Activated CD4-positive, alpha-beta T cell treated with anti-CD3 and anti-CD28 coated beads, Interleukin-2, Interleukin-6, amounts not matched to agents 100 ng/mL and 50 ng/mL, durations not matched to agents 16 hours and 8 hours (primary cell): ENCODE measurements at regions not wholly inside any gene's neighbourhood (a gene's known extent, or its start where the extent isn't known, plus 50 kb on each side); places are given as distances from the start of the nearest gene placed in this dataset.
"Not testable (repeated sequence)": the region's sequence is repeated elsewhere in the genome, so short reads cannot be mapped to it uniquely, and the experiment has no call there.

Source experiments
- DNase-seq: peaks from one replicate; pipeline ENCODE4 v3.0.0-alpha.2; 2020

- DNase-seq, result no peak
These were observed 73.9 kb downstream of the RMI1 start for GRCh38 chr9:84054341-84055010.

GRCh38 chr9:84057662-84058061, 77.1 kb downstream of the RMI1 start:
- DNase-seq, result no peak

GRCh38 chr9:84059936-84060335, 79.3 kb downstream of the RMI1 start:
- no peak for DNase-seq

GRCh38 chr9:84061613-84062193, 81.1 kb downstream of the RMI1 start:
- no peak for DNase-seq

- DNase-seq, result no peak
These were observed 81.9 kb downstream of the RMI1 start for GRCh38 chr9:84062538-84062937.

GRCh38 chr9:84067821-84068220, 87.2 kb downstream of the RMI1 start:
- no peak for DNase-seq

GRCh38 chr9:84068872-84069271, 88.3 kb downstream of the RMI1 start:
- no peak for DNase-seq

GRCh38 chr9:84070590-84070989, 90.0 kb downstream of the RMI1 start:
- no peak for DNase-seq

GRCh38 chr9:84072621-84073180, 92.1 kb downstream of the RMI1 start:
- DNase-seq, result no peak

GRCh38 chr9:84075004-84075403, 94.4 kb downstream of the RMI1 start:
- no peak for DNase-seq

- DNase-seq, result no peak
These were observed 95.8 kb downstream of the RMI1 start for GRCh38 chr9:84076384-84076783.

- DNase-seq, result not testable (repeated sequence)
These were observed 97.2 kb downstream of the RMI1 start for GRCh38 chr9:84077816-84078215.

GRCh38 chr9:84079994-84080393, 99.4 kb downstream of the RMI1 start:
- DNase-seq, result no peak

GRCh38 chr9:84101964-84102632, 121.5 kb downstream of the RMI1 start:
- DNase-seq, result no peak

- DNase-seq, result no peak
These were observed 123.2 kb downstream of the RMI1 start for GRCh38 chr9:84103651-84104377.

- DNase-seq, result no peak
These were observed 126.5 kb downstream of the RMI1 start for GRCh38 chr9:84107081-84107480.

GRCh38 chr9:84107995-84108394, 127.4 kb downstream of the RMI1 start:
- DNase-seq, result no peak

- DNase-seq, result no peak
These were observed 131.1 kb downstream of the RMI1 start for GRCh38 chr9:84111726-84112125.

- no peak for DNase-seq
These were observed 141.5 kb downstream of the RMI1 start for GRCh38 chr9:84121991-84122523.

GRCh38 chr9:84122572-84122971, 142.0 kb downstream of the RMI1 start:
- DNase-seq, result no peak

GRCh38 chr9:84123648-84124406, 143.2 kb downstream of the RMI1 start:
- DNase-seq, result peak; percentile 35

- no peak for DNase-seq
These were observed 144.4 kb downstream of the RMI1 start for GRCh38 chr9:84125046-84125445.
